HG03025 (cell line): ENCODE measurements at regions not wholly inside any gene's neighbourhood (a gene's known extent, or its start where the extent isn't known, plus 50 kb on each side); places are given as distances from the start of the nearest gene placed in this dataset.

Source experiments
- ATAC-seq: cut with Tn5 transposase; IDR thresholded peaks from one replicate; pipeline ENCODE4 v1.9.1; 2021; ENCODE audit warnings: mild to moderate bottlenecking, moderate library complexity; ENCODE audit not compliant: unreplicated experiment, low FRiP score

- ATAC-seq: no peak
Observed at GRCh38 chr20:40251284-40251932, 437.6 kb downstream of the MAFB start.

- ATAC-seq: no peak
Observed at GRCh38 chr20:40249805-40250204, 439.2 kb downstream of the MAFB start.

GRCh38 chr20:40245829-40246228, 443.2 kb downstream of the MAFB start:
- ATAC-seq: no peak

GRCh38 chr20:40244286-40244685, 444.8 kb downstream of the MAFB start:
- no peak for ATAC-seq

GRCh38 chr20:40241596-40242343, 447.3 kb downstream of the MAFB start:
- no peak for ATAC-seq

- ATAC-seq: no peak
Observed at GRCh38 chr20:40238511-40238910, 450.5 kb downstream of the MAFB start.

- ATAC-seq: no peak
Observed at GRCh38 chr20:40234593-40234992, 454.4 kb downstream of the MAFB start.

GRCh38 chr20:40233406-40233805, 455.6 kb downstream of the MAFB start:
- ATAC-seq: no peak

GRCh38 chr20:40232756-40233155, 456.3 kb downstream of the MAFB start:
- ATAC-seq: no peak

- no peak for ATAC-seq
Observed at GRCh38 chr20:40232273-40232672, 456.8 kb downstream of the MAFB start.

- no peak for ATAC-seq
Observed at GRCh38 chr20:40230486-40230885, 458.6 kb downstream of the MAFB start.

- no peak for ATAC-seq
Observed at GRCh38 chr20:40225596-40225995, 463.4 kb downstream of the MAFB start.

- ATAC-seq: no peak
Observed at GRCh38 chr20:40223810-40224209, 465.2 kb downstream of the MAFB start.

GRCh38 chr20:40218971-40219370, 470.1 kb downstream of the MAFB start:
- no peak for ATAC-seq

GRCh38 chr20:40218316-40218969, 470.6 kb downstream of the MAFB start:
- ATAC-seq: no peak

GRCh38 chr20:40207655-40208054, 481.4 kb downstream of the MAFB start:
- ATAC-seq: no peak

- ATAC-seq: no peak
Observed at GRCh38 chr20:40205971-40206370, 483.1 kb downstream of the MAFB start.

GRCh38 chr20:40203032-40203431, 486.0 kb downstream of the MAFB start:
- no peak for ATAC-seq

GRCh38 chr20:40197691-40198090, 491.3 kb downstream of the MAFB start:
- ATAC-seq: no peak

- no peak for ATAC-seq
Observed at GRCh38 chr20:40196846-40197436, 492.1 kb downstream of the MAFB start.

- ATAC-seq: no peak
Observed at GRCh38 chr20:40195742-40196141, 493.3 kb downstream of the MAFB start.
